HG02840 (cell line): ENCODE measurements at regions not wholly inside any gene's neighbourhood (a gene's known extent, or its start where the extent isn't known, plus 50 kb on each side); places are given as distances from the start of the nearest gene placed in this dataset.

Source experiments
- ATAC-seq: cut with Tn5 transposase; IDR thresholded peaks from one replicate; pipeline ENCODE4 v1.9.1; 2021; ENCODE audit warnings: mild to moderate bottlenecking, moderate library complexity, moderate number of reproducible peaks; ENCODE audit not compliant: unreplicated experiment, low FRiP score

DNA sequence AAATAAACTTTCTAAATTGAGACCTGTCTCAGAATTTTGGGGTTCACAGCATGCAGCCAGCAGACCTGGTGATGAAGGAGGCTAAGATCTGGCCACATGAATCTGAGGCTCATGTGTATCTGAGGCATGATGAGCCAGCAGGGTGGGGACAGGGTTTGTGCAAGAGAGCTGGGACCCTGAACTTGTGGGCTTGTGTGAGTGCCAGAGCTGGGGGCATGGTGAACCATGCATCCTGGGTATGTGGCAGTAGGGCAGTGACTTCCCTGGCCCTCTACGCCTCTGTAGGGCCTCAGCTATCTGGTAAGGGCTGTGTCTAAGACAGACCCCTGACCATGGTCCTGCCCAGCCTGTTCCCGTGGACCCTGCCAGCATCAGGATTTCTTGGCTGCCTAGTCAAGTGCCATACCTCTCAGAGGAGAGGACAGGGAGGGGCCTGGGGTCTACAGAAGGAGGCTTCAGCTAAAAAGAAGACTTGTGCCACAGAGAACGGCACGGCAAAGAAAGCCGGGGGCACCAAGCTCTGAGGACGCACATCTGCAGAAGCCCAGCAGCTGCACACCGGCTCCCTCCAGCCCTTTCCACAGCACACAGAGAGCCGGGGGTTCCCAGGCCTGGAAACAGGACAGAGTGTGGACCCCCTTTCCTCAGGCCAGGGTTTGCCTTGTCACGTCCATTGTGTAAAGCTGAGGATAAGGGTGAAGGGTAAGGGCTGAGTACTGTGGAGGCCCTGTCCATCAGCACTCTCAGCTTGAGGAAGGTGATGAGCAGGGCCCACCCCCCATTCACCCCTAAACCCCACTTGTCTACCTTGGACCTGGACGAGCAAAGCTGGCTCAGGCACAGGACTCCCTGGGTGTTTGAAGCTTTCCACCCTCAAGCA, 130.1 kb downstream of the MRPL36 start:
- ATAC-seq, result no peak

DNA sequence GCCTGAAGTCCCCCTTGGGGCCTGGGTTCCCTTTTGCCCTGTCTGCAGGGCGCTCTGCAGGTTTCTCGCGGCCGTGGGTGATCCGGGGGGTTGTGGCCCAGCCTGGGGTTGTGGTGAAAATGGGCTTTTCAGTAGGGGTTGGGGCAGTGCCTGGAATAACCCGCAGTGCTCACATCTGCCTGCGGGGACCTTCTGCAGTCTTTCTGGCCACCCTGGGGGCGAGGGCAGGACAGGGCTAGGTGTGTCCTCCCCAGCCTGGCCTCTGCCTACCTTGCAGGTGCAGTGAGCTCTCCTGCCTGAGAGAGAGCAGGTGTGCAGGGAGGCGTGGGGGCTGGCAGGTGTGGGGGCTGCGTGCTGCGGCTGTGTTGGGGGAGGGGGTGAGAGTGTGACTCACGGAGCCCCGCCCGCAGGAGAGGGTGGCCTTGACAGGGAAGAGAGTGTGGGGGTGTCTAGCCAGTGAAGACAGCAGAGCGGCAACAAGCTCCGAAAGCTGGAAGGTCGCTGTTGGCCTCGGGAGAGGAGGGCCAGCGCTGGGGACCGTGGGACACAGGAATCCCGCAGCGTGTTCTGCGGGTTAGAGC, 131.4 kb downstream of the MRPL36 start:
- ATAC-seq, result no peak

DNA sequence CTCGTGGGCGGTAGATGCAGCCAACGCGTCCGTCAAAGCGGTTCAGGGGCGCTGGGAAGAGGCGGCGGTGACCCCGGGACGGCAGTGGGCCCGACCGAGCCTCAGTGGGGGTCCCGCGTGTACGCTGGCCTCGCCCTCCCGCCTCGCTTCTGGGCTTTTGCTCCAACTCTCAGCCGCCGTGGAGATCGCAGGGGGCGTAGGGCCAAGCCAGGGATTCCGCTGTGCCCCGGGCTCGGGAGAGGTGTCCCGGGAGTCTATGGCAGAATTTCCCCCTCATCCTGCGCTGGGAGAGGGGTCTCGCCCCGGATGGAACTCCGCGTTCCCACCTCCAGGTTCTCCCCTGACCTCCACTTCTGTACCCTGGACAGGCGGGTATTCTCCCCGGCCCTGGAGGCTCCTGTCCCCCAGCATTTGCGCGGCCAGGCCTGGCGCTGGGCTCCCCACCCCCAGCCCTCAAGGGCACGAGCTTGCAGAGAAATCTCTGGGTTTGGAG, 131.9 kb downstream of the MRPL36 start:
- ATAC-seq, result no peak

DNA sequence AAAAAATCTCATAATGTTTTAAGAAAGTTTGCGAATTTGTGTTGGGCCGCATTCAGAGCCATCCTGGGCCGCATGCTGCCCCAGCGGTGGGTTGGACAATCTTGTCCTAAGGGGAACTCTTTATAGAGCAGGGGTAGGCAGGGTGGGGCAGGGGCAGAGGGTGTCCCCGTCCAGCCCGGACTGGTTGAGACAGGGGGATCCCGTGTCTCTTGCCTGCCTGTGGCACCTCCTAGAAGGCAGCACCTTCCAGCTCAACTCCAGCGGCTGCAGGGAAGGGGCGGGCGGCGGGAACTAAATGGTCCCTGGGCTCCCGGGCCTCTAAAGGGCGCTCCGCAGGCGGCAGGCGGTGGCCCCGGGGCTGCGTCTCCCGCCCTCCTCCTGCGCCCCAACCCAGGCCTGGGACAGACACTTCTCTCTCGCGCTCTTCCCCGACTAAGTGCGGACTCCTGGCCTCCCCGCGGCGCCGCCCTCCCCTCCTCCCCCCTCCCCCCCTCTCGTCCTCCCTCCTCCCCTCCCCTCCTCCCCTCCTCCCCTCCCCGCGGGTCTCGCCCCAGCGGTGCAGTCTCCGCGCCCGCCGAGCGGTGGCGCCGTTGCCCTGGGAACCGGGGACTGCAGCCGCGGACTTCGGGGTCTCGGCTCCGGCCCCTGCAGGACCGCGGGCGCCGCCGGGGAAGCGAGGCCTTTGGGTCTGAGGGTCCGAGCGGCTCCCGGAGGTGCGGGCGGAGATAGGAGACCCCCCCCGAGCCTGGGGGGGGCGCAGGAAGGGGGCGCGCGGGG, 132.6 kb downstream of the MRPL36 start:
- ATAC-seq, result no peak

- ATAC-seq, result no peak
Measured at GRCh38 chr5:1666221-1666620, 133.4 kb downstream of the MRPL36 start.

DNA sequence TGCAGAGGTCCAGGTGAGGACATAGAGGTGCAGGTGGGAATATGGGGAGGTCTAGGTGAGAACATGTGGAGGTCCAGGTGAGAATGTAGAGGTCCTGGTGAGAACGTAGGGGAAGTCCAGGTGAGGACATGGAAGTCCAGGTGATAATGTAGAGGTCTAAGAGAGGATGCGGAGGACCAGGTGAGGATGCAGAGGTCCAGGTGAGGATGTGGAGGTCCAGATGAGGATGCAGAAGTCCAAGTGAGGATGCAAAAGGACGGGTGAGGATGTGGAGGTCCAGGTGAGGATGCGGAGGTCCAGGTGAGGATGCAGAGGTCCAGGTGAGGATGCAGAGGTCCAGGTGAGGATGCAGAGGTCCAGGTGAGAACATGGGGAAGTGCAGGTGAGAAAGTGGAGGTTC, 133.8 kb downstream of the MRPL36 start:
- no peak for ATAC-seq

DNA sequence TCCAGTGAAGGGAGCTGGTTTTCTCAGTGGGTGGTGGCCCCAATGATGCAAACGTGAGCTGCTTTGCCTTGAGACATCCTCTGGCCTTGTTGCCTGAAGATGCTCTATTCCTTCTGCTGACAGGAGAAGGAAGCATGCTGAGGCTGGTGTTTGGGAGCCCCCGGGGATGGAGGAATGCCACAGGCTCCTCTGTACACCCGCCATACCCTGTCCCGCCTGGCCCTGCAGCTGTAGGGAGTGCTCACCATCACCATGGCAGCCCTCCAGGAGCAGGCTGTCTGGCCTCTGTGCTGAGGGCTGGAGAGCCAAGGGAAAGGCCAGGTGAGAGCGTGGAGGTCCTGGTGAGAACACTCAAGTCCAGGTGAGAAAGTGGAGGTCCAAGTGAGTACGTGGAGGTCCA, 134.4 kb downstream of the MRPL36 start:
- no peak for ATAC-seq

DNA sequence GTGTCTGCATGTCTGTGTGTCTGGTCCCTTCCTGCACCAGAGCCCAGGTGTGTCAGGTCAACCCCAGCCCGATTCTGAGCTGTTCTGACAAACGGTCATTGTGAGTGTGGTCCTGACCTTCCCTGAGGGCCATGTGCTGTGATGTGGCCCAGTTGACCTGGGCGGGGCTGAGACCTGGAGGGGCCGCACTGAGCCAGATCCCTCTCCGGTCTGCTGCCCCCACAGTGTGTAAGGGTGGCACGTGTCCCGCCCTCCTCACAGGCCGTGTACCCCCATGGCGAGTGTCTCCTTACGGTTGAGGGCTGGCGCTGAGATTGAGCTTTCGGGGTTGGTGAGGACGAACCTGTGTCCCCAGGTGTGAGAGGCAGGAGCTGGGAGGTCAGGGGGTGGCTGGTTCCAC, 136.5 kb downstream of the MRPL36 start:
- ATAC-seq, result no peak

DNA sequence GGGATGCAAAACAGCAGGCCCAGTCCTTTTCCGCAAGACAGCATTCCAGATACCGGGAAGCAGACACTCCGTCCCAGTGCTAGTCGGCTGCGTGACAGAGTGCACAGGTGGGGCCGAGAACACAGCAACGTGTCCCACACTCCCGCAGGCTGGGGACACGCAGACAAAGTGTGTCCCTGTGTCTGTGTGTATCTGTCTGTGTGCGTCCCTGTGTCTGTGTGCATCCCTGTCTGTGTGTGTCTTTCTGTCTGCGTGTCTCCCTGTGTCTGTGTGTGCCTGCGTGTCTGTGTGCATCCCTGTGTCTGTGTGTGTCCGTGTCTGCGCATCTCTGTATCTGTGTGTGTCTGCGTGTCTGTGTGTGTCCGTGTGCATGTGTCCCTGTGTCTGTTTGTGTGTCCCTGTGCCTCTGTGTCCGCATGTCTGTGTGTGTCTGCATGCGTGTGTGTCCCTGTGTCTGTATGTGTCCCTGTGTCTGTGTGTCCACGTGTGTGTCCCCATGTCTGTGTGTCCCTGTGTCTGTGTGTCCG, 137.0 kb downstream of the MRPL36 start:
- ATAC-seq, result no peak

GRCh38 chr5:1661831-1662558, 137.6 kb downstream of the MRPL36 start:
- ATAC-seq, result no peak

DNA sequence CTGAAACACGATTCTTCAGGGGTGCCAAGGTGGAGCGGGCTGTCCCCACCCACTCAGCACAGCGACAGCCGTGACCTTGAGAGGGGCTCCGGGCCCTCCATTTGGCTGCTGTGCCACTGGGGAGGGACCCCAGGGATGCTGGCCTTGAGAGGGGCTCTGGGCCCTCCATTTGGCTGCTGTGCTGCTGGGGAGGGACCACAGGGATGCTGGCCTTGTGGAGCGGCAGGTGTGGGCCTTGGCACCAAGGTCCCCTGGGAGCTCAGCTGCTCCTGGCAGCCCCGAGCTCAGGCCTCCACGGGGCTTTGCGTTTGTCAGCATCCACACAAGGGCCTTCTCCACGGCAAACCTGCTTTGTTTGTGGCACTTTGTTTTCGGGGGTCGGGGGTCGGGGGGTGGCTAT, 137.6 kb upstream of the LPCAT1 start:
- ATAC-seq, result no peak

DNA sequence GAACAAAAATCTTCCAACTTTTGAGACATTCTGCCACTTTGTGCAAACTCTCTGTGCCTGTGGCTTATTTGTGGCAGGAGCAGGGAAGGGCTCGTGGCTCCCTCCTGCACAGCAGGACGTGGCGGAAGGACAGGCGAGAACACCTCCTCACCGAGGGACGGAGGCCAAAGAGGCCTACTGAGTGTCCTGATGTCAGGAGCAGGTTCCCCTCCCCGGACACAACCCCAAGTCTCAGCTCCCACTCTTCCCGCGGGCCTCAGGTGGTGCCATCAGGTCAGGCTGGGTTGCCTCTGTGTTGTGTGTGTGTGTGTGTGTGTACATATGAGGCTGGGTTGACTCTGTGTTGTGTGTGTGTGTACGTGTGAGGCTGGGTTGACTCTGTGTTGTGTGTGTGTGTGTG, 136.8 kb upstream of the LPCAT1 start:
- no peak for ATAC-seq

DNA sequence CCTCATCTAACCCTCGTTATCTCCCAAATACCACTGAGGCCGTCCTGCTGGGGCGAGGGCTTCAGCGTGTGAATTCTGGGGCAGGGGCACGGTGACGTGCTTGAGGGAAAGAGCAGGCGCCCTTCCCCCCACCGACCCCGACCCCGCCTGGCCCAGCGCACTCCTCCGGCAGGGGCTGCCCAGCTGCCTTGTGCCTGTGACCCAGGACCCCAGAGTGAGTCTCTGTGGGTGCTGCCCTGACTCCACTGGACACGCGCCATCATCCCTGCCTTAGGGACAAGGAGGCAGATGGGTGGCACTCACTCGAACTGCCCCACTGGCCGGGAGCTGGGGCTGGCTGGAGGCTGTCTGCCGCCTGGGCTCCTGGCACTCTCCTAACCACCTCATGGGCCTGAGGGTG, 136.2 kb upstream of the LPCAT1 start:
- ATAC-seq, result no peak

DNA sequence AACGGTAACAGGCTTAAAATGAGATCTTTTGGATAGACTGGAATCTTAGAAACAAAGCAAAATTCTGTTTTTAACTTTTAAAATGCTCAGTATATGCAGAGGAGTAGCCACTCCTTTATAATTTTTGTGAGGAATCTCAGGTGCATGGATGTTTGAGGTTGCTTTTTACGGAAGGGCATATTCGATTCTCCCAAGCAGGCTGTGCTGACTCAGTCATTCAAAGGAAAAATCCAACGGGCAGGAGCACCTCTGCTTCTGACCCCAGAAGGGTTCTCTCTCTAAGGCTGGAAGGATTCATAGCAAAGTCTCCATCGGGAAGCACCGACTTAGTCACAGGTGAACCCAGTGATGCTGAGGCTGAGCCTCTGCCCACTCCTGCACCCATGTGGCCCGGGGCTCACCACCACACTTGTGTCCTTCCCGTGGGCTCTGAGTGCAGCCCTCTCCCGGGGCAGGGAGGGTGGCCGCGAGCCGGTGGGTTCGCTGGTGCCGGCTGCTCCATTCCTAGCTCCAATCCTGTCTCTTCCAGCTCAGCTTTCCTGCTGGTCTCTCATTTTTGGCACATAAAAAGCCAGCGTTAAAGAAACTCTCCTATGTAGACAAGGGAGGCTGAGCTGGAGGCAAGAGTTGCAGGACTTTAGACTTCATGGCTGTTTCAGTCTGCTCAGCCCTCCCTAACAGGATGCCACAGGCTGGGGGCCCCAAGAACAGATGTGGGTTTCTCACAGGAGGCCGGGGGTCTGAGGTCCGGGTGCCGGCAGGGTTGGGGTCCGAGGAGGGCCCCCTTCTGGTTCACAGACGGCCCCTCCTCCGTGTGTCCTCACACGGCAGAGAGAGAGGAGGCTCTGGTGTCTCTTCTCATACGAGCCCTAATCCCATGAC, 135.6 kb upstream of the LPCAT1 start:
- ATAC-seq, result no peak

DNA sequence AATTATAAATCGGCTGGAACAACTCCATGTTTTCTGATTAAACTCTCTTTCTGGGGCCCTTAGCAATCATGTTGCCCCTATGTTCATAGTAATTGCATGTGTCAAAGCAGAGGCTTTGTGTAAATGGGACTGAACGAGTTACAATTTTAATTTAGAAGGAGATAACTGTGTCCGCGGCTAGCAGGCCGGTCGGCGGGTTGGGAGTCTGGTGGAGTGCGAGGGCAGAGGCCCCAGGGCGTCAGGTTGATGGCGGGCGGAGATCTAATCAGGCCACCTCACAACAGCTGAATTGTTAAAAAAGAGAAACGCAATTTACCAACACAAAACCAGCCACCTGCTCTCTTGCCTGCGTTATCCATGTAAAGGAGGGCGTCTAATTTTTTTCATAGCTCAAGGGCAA, 134.9 kb upstream of the LPCAT1 start:
- no peak for ATAC-seq

GRCh38 chr5:1657161-1657741, 133.5 kb upstream of the LPCAT1 start:
- no peak for ATAC-seq

DNA sequence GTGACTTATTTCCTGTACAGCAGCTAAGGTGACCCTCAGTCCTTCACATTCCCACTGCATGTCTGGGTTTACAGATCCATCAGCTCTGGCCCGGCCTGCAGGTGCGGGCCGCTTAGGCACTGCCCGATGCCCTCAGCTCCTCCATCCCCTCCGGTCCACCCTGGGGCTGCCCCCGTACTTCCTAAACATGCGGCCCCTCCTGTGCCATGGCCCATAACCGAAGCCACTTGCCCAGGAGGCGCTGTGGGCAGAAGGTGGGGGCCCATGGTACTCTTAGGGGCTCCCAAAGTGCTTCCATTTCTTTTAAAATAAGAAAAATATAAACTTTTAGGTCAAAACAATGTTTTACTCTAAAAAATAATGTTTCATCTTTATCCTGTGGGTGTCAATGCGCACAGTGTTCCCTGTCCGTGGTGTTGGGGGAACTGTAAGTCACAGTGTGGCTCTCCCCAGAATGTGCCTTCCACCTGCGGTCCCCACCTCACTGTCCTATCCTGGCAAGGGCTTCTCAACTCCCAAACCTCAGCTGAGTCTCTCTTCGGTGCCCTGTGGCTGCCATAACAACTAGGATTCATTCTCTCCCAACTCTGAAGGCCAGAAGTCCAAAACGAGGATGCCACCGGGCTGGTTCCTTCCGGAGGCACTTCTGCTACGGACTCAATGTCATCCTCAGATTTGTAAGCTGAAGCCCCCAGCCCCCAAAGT, 132.7 kb upstream of the LPCAT1 start:
- ATAC-seq, result no peak

DNA sequence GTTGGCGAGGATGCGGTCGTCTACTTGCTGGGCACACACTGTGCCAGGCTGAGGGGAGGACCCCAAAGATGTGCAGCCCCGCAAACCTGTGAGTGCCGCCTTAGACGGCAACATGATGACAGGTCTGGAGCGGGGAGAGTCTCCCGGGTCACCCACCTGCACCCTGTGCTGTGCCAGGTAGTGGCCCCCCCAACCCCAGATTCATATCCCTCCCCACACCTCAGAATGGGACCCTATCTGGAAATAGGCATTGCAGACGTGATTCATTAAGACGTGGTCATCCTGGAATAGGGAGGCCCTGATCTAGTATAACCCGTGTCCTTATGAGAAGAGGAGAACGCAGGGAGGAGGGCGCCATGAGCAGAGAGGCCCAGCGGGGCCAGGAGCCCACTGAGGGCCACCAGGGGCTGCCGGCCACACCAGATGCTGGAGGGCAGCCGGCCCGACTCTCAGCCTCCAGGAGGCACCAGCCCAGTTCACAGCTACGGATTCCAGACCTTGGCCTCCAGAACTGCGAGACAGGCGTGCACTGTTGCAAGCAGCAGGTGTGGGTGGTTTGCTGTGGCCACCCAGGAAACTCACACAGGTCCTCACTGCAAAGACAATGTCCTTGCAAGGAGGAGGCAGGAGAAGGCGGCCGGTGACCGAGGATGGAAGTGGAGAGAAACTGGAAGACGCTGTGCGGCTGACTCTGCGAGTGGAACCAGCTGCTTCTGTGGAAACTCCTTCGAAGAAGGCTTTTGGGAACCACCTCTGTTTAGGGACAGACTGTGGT, 131.9 kb upstream of the LPCAT1 start:
- no peak for ATAC-seq
